ENCODE measurements at regions not wholly inside any gene's neighbourhood (a gene's known extent, or its start where the extent isn't known, plus 50 kb on each side); places are given as distances from the start of the nearest gene placed in this dataset.

GRCh38 chr5:77844623-77845323 is 68.6 kb upstream of the TBCA start:
- DNase-seq, result no peak

- no peak for DNase-seq
These were observed 68.2 kb upstream of the TBCA start for GRCh38 chr5:77844373-77844622.

GRCh38 chr5:77843570-77844372 is 67.6 kb upstream of the TBCA start:
- DNase-seq, result no peak

GRCh38 chr5:77842243-77842642 is 66.1 kb upstream of the TBCA start:
- no peak for DNase-seq

- no peak for DNase-seq
These were observed 65.5 kb upstream of the TBCA start for GRCh38 chr5:77841616-77842015.

- DNase-seq, result no peak
These were observed 64.8 kb upstream of the TBCA start for GRCh38 chr5:77840930-77841329.

GRCh38 chr5:77839691-77840090 is 63.6 kb upstream of the TBCA start:
- no peak for DNase-seq

- DNase-seq, result no peak
These were observed 56.8 kb upstream of the TBCA start for GRCh38 chr5:77832938-77833337.

- no peak for DNase-seq
These were observed 56.1 kb upstream of the TBCA start for GRCh38 chr5:77832166-77832770.

GRCh38 chr5:77828445-77828844 is 52.3 kb upstream of the TBCA start:
- DNase-seq, result no peak

Measured in skin of body (tissue), 1 donor.